ENCODE measurements at regions not wholly inside any gene's neighbourhood (a gene's known extent, or its start where the extent isn't known, plus 50 kb on each side); places are given as distances from the start of the nearest gene placed in this dataset.

GRCh38 chr6:113458368-113459010 lies 398.7 kb upstream of the MARCKS start:
- TF ChIP-seq CTCF (IDR thresholded peaks at IDR 0.05; ENCODE audit: control insufficient read depth, extremely low read depth, insufficient read depth) = no peak
- no peak overlapping the region for H3K4me3 ChIP-seq (ENCODE audit: low read depth, low read length)
- DNase-seq (ENCODE audit: low read depth) = no peak

GRCh38 chr6:113461153-113461932 lies 395.8 kb upstream of the MARCKS start:
- TF ChIP-seq CTCF (IDR thresholded peaks at IDR 0.05; ENCODE audit: control insufficient read depth, extremely low read depth, insufficient read depth) = peak; percentile 17
- no peak for DNase-seq (ENCODE audit: low read depth)
- H3K4me3 ChIP-seq (ENCODE audit: low read depth, low read length) = no peak overlapping the region

GRCh38 chr6:113464536-113464935 lies 392.6 kb upstream of the MARCKS start:
- no peak overlapping the region for H3K4me3 ChIP-seq (ENCODE audit: low read depth, low read length)
- TF ChIP-seq CTCF (IDR thresholded peaks at IDR 0.05; ENCODE audit: control insufficient read depth, extremely low read depth, insufficient read depth) = no peak
- DNase-seq (ENCODE audit: low read depth) = no peak

DNA sequence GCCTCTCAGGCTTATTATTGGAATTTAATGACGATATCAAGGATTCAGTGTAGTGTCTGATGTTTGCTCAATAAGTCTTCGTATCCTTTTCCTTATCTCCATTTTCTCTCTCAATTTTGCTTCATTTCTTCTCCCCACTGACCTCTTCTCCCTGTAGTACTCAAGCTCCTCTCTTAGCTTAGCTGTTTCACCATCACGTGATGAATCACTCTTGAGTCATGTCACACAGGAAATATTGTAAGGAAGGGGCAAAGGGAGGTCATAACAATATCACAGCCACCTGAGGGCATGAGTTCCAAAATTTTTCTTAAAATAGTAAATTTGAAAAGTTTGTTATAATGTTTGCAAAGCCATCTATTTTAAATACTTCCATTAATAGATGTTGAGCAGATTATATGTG lies 392.2 kb upstream of the MARCKS start:
- TF ChIP-seq CTCF (IDR thresholded peaks at IDR 0.05; ENCODE audit: control insufficient read depth, extremely low read depth, insufficient read depth) = no peak
- no peak for DNase-seq (ENCODE audit: low read depth)
- no peak overlapping the region for H3K4me3 ChIP-seq (ENCODE audit: low read depth, low read length)

DNA sequence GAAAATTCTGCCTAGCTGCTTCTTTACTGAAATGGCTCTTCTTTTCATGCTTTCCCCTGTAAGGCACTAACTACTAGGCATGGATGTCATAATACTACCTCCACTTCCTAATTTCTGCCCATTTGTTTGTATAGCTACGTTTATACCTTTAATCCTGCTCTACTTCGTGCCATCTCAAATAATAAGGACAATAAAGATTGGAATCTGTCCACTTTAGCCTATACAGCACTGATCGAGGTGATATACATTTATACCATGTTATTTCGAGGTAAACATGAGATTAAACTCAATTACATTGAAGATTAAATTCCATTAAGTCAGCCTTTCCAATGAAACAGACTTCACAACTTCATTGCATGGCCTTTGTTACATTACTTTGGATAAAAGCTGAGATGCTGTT lies 390.6 kb upstream of the MARCKS start:
- H3K4me3 ChIP-seq (ENCODE audit: low read depth, low read length) = no peak overlapping the region
- DNase-seq (ENCODE audit: low read depth) = peak; percentile 88
- TF ChIP-seq CTCF (IDR thresholded peaks at IDR 0.05; ENCODE audit: control insufficient read depth, extremely low read depth, insufficient read depth) = no peak

GRCh38 chr6:113475392-113475791 lies 381.8 kb upstream of the MARCKS start:
- no peak for TF ChIP-seq CTCF (IDR thresholded peaks at IDR 0.05; ENCODE audit: control insufficient read depth, extremely low read depth, insufficient read depth)
- DNase-seq (ENCODE audit: low read depth) = no peak
- no peak overlapping the region for H3K4me3 ChIP-seq (ENCODE audit: low read depth, low read length)
